PC-3 (cell line): ENCODE measurements at regions not wholly inside any gene's neighbourhood (a gene's known extent, or its start where the extent isn't known, plus 50 kb on each side); places are given as distances from the start of the nearest gene placed in this dataset.

Experiments used
- EZH2 ChIP-seq: fragments of 300-600 bp; sonication (generic); IDR thresholded peaks from one replicate; pipeline ENCODE4 v1.6.1; 2017; ENCODE audit warnings: antibody characterized with exemption, mild to moderate bottlenecking, low read length; ENCODE audit not compliant: unreplicated experiment
- TF ChIP-seq, protein P1 (sequence below): fragments of 300-600 bp; sonication (generic); conservative IDR thresholded peaks from 2 replicates; pipeline ENCODE4 v1.5.1; 2017; ENCODE audit warnings: antibody characterized with exemption, low read depth, mild to moderate bottlenecking, low read length

DNA sequence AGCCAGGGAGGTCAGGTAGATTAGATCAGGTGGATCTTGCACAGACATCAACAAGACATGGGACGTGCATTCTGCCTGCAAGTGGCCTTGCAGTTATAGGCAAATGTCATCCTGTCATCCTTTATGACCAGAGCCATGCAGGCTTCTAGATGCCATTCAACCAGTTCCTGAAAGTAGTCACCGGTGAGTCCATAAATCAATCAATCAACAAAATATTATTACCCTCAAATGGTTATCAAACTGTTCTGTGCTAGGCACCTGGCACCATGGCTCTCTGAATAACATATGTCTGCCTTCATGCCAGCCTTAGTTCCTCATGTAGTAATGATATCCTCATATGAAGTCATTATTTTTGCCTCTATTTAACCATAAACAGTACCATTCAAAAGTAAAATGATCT is 146.9 kb downstream of the TOMM20 start:
- TF ChIP-seq, protein P1, sequence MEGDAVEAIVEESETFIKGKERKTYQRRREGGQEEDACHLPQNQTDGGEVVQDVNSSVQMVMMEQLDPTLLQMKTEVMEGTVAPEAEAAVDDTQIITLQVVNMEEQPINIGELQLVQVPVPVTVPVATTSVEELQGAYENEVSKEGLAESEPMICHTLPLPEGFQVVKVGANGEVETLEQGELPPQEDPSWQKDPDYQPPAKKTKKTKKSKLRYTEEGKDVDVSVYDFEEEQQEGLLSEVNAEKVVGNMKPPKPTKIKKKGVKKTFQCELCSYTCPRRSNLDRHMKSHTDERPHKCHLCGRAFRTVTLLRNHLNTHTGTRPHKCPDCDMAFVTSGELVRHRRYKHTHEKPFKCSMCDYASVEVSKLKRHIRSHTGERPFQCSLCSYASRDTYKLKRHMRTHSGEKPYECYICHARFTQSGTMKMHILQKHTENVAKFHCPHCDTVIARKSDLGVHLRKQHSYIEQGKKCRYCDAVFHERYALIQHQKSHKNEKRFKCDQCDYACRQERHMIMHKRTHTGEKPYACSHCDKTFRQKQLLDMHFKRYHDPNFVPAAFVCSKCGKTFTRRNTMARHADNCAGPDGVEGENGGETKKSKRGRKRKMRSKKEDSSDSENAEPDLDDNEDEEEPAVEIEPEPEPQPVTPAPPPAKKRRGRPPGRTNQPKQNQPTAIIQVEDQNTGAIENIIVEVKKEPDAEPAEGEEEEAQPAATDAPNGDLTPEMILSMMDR = no peak
- no peak for TF ChIP-seq EZH2
